Fibroblast of skin of right quadriceps (primary cell): ENCODE measurements at regions not wholly inside any gene's neighbourhood (a gene's known extent, or its start where the extent isn't known, plus 50 kb on each side); places are given as distances from the start of the nearest gene placed in this dataset.

Experiments
- DNase-seq: peaks from one replicate; pipeline ENCODE4 v3.0.0-alpha.2; 2013

- no peak for DNase-seq
Observed at GRCh38 chr20:16951876-16952275, 203.7 kb downstream of the OTOR start.

DNA sequence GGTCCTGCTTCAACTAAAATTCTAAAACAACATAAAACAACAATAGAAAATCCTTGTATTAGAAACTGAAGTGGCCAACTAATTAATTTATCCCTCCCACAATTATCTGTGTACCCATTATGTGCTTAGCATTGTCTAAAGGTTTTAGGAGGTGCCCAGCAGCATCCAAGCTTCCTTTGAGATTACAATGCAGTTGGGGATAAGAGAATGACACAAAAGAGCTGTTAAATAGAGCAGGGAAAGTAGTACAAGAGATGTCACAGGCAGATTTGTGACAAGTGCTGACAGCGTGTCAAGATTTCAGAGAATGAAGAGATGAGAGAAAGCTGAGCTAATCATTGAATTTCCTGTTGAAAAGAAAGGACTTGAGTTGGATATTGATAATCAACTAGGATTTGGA is 204.8 kb downstream of the OTOR start:
- no peak for DNase-seq

DNA sequence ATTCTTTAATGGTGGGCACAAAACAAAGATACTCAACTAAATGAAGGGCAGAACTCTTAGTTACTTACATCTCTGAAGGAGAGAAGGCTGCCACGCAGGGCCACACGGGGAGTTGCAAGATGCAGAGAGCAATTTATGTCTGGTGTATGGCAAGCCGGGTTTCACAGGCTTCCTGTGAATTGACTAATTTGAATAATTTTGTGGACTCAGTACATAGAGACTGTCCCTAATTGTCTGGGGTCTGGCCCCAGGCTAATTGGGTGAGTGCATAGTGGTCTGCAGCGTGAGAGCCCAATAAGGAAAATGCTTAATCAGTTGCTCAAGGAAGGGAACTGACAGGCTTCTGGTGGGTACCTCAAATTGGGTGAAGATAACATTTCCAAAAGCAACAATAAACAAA is 205.7 kb downstream of the OTOR start:
- DNase-seq = no peak

- DNase-seq = peak; percentile 19
Observed at GRCh38 chr20:16955462-16955861, 207.3 kb downstream of the OTOR start.

DNA sequence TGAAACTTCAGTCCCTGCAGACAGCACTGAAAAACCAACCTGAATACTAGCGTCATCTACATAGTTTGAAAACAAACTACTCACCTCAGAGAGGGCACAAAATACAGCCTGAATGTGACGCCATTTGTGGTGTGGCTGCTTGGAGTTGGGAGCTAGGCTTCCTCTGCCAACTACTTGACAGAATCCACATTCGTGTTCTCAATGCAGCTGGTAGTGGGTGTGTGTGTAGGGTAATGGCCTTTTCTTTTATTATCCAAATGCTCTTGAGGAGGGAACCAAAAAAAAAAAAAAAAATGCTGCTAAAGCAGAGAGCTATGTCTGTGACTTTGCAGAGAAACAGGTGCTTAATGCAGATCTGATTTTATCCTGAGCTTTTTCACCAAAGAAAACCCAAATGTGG is 207.8 kb downstream of the OTOR start:
- no peak for DNase-seq

DNA sequence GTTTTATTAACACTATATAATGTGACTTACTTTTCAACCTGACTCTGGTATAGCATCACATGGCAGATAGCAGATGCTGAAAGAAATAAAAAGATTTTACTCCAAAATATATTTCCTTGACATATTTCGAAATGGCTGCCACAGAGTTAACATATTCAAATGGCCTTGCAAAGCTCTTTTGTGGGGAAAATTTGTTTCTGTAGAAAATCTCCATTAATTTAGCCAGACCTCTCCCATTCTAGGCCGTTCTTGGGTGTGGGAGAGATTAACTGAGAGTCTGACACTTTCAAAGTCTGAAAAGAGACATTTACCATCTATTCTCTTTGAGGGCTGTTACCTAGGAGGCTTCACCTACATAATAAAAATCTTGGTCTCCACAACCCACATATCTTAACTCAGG is 217.2 kb downstream of the OTOR start:
- DNase-seq = no peak

GRCh38 chr20:16966276-16966880 is 218.2 kb downstream of the OTOR start:
- DNase-seq = no peak

DNA sequence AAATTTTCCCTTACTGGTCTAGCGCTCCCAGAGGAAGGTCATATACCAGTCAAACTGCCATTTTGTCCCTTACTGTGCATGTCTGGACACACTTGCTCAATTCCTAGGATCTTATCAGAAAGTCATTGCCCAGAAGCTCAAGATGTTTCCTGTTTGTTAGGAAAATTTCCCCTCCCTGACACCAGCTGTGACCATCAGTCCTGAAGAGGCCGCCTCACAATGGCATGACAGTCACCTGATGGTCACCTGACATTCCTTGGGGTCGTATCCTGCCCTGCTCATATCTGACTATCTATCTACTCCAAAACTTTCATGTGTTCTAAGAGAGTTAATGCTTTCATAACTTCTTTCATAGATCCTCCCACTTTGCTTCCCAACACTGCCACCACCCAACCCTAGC is 219.9 kb downstream of the OTOR start:
- no peak for DNase-seq

- no peak for DNase-seq
Observed at GRCh38 chr20:16970776-16971175, 222.6 kb downstream of the OTOR start.

- no peak for DNase-seq
Observed at GRCh38 chr20:16974080-16974854, 226.1 kb downstream of the OTOR start.

DNA sequence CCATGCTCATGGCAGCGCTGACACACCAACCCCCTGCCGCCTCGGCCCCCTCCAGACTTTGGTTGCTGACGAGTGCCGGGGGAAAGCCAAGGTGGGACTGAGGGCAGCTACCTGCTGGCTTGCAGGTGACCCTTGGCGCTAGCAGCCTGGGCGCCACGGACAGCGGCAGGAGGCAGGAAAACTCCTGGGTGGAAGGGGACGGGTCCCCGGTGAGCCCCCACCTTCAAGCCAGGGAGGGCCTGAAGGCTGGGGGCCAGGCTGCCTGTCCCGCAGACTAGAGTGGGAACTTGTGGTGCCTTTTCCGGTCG is 226.7 kb downstream of the OTOR start:
- no peak for DNase-seq

GRCh38 chr20:16975682-16976081 is 227.5 kb downstream of the OTOR start:
- no peak for DNase-seq

DNA sequence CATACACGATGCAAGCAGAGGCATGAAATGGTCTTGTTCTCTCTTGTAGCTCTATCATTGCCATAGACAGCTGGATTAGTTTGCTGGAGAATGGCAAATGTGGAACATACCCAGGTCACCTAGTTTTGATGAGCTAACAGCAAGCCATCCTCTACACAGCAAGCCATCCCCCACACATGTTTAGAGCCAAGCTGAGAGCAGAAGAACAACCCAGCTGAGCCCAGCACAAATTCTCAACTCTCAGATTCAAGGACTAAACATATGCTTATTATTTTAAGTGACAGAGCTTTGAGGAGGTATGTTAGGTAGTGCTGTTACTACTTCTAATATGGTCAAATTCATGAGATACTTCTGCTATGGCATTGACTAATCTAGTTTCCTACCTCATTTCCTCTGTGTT is 230.3 kb downstream of the OTOR start:
- no peak for DNase-seq

GRCh38 chr20:16982091-16982726 is 234.1 kb downstream of the OTOR start:
- DNase-seq = no peak

- no peak for DNase-seq
Observed at GRCh38 chr20:16984481-16984880, 236.3 kb downstream of the OTOR start.

DNA sequence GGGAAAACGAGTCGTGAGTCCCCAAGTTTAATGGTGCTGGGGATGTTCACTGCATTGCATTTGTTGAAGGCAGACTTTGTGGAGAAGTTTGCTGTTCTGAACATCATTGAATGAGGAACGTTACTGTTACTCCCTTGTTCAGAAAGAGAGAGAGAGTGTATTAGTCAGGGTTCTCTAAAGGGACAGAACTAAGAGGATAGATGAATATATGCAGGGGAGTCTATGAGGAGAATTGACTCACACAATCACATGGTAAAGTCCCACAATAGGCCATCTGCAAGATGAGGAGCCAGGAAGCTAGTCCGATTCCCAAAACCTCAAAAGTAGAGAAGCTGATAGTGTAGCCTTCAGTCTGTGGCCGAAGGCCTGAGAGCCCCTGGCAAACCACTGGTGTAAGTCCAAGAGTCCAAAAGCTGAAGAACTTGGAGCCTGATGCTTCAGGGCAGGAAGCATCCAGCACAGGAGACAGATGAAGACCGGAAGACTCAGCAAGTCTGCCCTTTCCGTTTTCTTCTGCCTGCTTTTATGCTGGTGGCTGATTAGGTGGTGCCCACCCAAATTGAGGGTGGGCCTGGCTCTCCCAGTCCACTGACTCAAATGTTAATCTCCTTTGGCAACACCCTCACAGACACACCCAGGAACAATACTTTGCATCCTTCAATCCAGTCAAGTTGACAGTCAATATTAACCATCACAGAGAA is 223.5 kb upstream of the PCSK2 start:
- no peak for DNase-seq

DNA sequence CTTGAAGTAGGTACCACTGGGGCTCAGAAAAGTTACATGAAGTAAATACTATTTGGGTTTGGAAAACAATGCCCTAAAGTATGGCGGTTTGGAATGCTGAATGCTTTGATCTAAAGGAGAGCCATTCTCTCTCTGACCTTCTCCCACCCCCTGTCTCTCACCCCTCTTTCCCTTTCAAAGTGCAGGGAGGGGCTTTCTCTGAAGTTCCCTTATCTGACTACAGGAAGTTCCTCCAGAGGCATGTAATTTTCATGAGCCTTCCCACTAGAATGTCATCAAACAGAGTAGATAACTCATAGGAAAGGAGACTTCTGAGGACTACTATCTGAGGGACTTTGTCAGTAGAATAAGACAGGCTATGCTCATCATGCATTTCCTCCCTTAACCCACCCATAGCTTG is 216.7 kb upstream of the PCSK2 start:
- DNase-seq = no peak

GRCh38 chr20:17012546-17013226 is 214.2 kb upstream of the PCSK2 start:
- no peak for DNase-seq

GRCh38 chr20:17014217-17014616 is 212.6 kb upstream of the PCSK2 start:
- no peak for DNase-seq

DNA sequence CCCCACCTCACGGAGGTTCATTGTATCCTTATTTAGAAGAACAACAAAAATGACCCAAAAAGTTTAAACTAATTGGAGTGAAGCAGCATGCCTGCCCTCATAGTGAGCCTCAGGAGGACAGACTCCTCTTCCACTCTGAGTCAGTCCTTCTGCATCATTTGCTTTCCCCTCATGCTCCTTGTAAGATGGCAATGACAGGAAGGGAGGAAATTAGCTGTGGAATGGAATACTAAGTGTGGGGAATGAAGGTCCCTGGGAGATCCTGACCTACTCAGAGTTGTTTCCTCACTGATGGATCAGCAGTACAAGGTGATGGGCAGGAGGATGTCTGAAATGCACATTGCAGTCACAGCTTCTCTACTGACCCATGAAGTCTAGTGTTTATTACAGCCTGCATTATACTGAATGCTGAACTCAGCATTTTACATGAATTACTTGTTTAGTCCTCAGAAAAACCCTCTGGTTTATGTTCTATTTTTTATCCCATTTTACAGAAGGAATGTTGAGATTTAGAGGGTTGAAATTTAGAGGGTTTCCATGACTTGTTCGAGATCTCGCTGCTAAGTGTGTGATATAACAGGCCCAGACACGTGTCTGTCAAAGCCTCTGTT is 212.0 kb upstream of the PCSK2 start:
- DNase-seq = no peak

- no peak for DNase-seq
Observed at GRCh38 chr20:17017232-17017631, 209.6 kb upstream of the PCSK2 start.

DNA sequence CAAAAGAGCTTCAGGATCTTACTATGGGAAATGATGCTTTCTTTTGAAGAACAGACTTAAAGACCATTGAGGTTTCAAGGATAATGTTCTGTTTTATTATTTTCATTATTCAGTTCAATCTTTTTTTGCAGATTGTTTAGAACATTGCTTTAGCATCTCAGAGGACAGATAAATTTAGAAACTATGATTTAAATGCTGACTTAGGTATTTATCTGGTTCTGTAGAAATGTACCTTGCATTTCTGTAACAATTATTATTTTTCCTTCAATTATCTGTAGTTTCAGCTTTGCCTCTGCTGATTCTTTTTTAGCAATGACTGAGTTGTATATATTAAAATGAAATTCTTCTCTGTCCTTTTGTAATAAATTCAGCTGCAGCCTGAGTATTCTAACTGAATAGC is 205.4 kb upstream of the PCSK2 start:
- no peak for DNase-seq

GRCh38 chr20:17023036-17023435 is 203.8 kb upstream of the PCSK2 start:
- no peak for DNase-seq
